GM23248 (cell line): ENCODE measurements at regions not wholly inside any gene's neighbourhood (a gene's known extent, or its start where the extent isn't known, plus 50 kb on each side); places are given as distances from the start of the nearest gene placed in this dataset.

ENCODE experiments used
- DNase-seq: peaks from one replicate; pipeline ENCODE4 v3.0.0-alpha.2; 2015
- H2AFZ ChIP-seq: fragments of 200-600 bp; sonication (generic); 2 replicates; pipeline ENCODE4 v1.6.1; 2016; ENCODE audit warnings: antibody characterized with exemption
- H3F3A ChIP-seq: fragments of 200-600 bp; sonication (generic); 2 replicates; pipeline ENCODE4 v1.6.1; 2016; ENCODE audit warnings: mild to moderate bottlenecking, antibody characterized with exemption, mixed run types; ENCODE audit not compliant: insufficient read depth
- H3K27ac ChIP-seq: fragments of 200-600 bp; sonication (generic); 2 replicates; pipeline ENCODE4 v1.5.1; 2016; ENCODE audit warnings: mild to moderate bottlenecking
- H3K27me3 ChIP-seq: fragments of 200-600 bp; sonication (generic); replicated peaks from 2 replicates; pipeline ENCODE4 v1.6.1; 2016; ENCODE audit warnings: mild to moderate bottlenecking; ENCODE audit not compliant: insufficient read depth
- H3K36me3 ChIP-seq: fragments of 200-600 bp; sonication (generic); 2 replicates; pipeline ENCODE4 v1.6.1; 2016; ENCODE audit warnings: low read depth, mild to moderate bottlenecking
- H3K4me1 ChIP-seq: fragments of 200-600 bp; sonication (generic); 2 replicates; pipeline ENCODE4 v1.6.1; 2016; ENCODE audit warnings: mild to moderate bottlenecking; ENCODE audit not compliant: insufficient read depth
- H3K4me2 ChIP-seq: fragments of 200-600 bp; sonication (generic); one replicate; pipeline ENCODE4 v1.6.1; 2016; ENCODE audit warnings: mild to moderate bottlenecking; ENCODE audit not compliant: unreplicated experiment
- H3K4me3 ChIP-seq: fragments of 200-600 bp; sonication (generic); 2 replicates; pipeline ENCODE4 v1.5.1; 2016; ENCODE audit warnings: mild to moderate bottlenecking
- H3K79me2 ChIP-seq: fragments of 200-600 bp; sonication (generic); 2 replicates; pipeline ENCODE4 v1.6.1; 2016; ENCODE audit warnings: mild to moderate bottlenecking; ENCODE audit not compliant: insufficient read depth
- H3K9ac ChIP-seq: fragments of 200-600 bp; sonication (generic); 2 replicates; pipeline ENCODE4 v1.6.1; 2016; ENCODE audit warnings: mild to moderate bottlenecking
- H3K9me2 ChIP-seq: fragments of 200-600 bp; sonication (generic); 2 replicates; pipeline ENCODE4 v1.6.1; 2016; ENCODE audit warnings: mixed run types, mild to moderate bottlenecking, moderate library complexity; ENCODE audit not compliant: insufficient read depth
- H3K9me3 ChIP-seq: fragments of 200-600 bp; sonication (generic); one replicate; pipeline ENCODE4 v1.6.1; 2017; ENCODE audit warnings: low read depth
- H4K20me1 ChIP-seq: fragments of 200-600 bp; sonication (generic); 2 replicates; pipeline ENCODE4 v1.6.0; 2016; ENCODE audit not compliant: insufficient read depth
- EZH2 ChIP-seq: fragments of 200-600 bp; sonication (generic); IDR thresholded peaks from 2 replicates; pipeline ENCODE4 v1.6.1; 2018; ENCODE audit warnings: antibody characterized with exemption, mild to moderate bottlenecking; ENCODE audit not compliant: insufficient read depth, poor library complexity, severe bottlenecking
- EZH2phosphoT487 ChIP-seq: fragments of 200-600 bp; sonication (generic); IDR thresholded peaks from 2 replicates; pipeline ENCODE4 v1.6.1; 2018; ENCODE audit warnings: antibody characterized with exemption, moderate library complexity, mild to moderate bottlenecking, low read depth; ENCODE audit not compliant: insufficient read depth
- WGBS, 2 experiments: methylation state at CpG; one replicate each; pipeline ENCODE4 v1.1.6; 2015 to 2017; ENCODE audit warnings: low lambda C conversion rate in 2 of 2, low coverage in 1 of 2; ENCODE audit errors: missing lambda C conversion rate in 2 of 2; 5-methylcytosine and 5-hydroxymethylcytosine counted together
- in situ Hi-C: fragments of 300-500 bp; cut with MboI; formaldehyde crosslinking; loops from 2 replicates; pipeline ENCODE4 v1.15.0; 2020

DNA sequence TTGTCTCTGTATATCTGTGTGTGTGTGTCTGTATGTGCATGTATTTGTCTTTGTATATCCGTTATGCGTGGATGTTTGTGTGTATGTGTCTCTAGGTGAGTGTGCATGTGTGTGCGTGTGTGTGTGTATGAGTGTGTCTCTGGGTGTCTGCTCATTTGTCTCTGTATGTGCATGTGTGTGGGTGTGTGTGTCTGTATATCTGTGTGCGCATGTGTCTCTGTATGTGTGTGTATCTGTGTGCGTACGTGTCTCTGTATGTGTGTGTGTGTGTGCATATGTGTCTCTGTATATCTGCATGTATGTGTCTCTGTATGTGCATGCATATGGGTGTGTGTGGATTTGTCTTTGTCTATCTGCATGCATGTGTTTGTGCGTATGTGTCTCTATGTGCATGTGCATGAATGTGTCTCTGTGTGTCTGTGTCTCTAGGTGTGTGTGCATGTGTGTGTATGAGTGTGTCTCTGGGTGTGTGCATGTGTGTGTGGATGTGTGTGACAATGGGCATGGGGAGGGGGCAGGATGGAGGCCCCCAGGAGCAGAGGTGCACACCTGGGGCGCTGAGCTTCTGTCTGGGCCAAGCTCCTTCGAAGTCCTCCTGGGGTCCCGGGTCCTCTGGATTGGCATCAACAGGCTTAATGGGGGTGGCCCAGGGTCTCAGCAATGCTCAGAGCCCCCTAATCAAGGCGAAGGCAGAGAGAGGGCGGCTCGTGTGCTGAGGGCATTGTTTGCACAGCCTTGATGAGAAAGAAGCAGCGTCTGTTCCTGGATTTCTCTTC lies 373.4 kb upstream of the IRX4 start:
- DNase-seq, result no peak
- in situ Hi-C loops, result no loop called here
- Histone ChIP-seq H3K36me3 (no peaks in the 10 kb centered on the region), H3K4me2 (no peak overlapping the region), H3K27me3 (no peaks in the 10 kb centered on the region), H2AFZ (no peak overlapping the region), H3K9me2 (no peaks in the 10 kb centered on the region), H3K79me2 (no peaks in the 10 kb centered on the region), H3K4me3 (no peak overlapping the region), H3F3A (no peaks in the 10 kb centered on the region), H3K9me3 (no peaks in the 10 kb centered on the region), H3K9ac (no peak overlapping the region), H3K27ac (no peak overlapping the region), H3K4me1 (no peaks in the 10 kb centered on the region), H4K20me1 (no peaks in the 10 kb centered on the region)
- WGBS, 2 experiments, result 61 to 68% methylated on average over 14 of the region's 14 CpGs
- TF ChIP-seq EZH2phosphoT487 (no peak), EZH2 (no peak)

GRCh38 chr5:2254880-2255750 lies 372.4 kb upstream of the IRX4 start:
- H3K79me2 ChIP-seq, result no peaks in the 10 kb centered on the region
- no peaks in the 10 kb centered on the region for H3K4me1 ChIP-seq
- H3K9me3 ChIP-seq, result no peaks in the 10 kb centered on the region
- H2AFZ ChIP-seq, result no peak overlapping the region
- no peaks in the 10 kb centered on the region for H3K9me2 ChIP-seq
- no peak overlapping the region for H3K27ac ChIP-seq
- WGBS, 2 experiments, result 63 to 66% methylated on average over 21 to 22 of the region's 22 CpGs
- no peak for TF ChIP-seq EZH2phosphoT487
- no peak for TF ChIP-seq EZH2
- no peaks in the 10 kb centered on the region for H4K20me1 ChIP-seq
- H3F3A ChIP-seq, result no peaks in the 10 kb centered on the region
- H3K27me3 ChIP-seq, result no peaks in the 10 kb centered on the region
- H3K36me3 ChIP-seq, result no peaks in the 10 kb centered on the region
- in situ Hi-C loops, result no loop called here
- H3K4me3 ChIP-seq, result no peak overlapping the region
- H3K9ac ChIP-seq, result no peak overlapping the region
- no peak for DNase-seq
- H3K4me2 ChIP-seq, result no peak overlapping the region

DNA sequence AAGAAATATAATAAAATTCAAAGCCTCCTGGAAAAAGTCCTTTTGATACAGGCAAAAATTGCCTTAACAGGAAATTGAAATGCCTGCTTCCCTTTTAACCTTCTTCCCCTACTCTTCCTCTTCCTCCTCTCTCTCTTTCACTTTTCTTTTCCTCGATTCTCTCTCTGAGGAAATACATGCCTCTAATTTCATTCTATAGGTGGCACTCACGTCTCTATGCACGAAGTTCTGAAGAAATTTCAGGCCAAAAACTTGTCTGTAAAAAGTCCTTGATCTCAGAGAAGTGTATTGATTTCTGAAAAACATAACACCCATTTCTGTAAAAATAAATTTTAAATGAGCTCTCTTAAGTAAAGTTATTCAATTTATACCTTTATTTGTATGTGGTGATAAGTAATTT lies 371.7 kb upstream of the IRX4 start:
- Histone ChIP-seq H3K36me3 (no peaks in the 10 kb centered on the region), H3K9me3 (no peaks in the 10 kb centered on the region), H3K27ac (no peak overlapping the region), H2AFZ (no peak overlapping the region), H3F3A (no peaks in the 10 kb centered on the region), H3K4me2 (no peak overlapping the region), H3K4me1 (no peaks in the 10 kb centered on the region), H3K9ac (no peak overlapping the region), H4K20me1 (no peaks in the 10 kb centered on the region), H3K9me2 (no peaks in the 10 kb centered on the region), H3K79me2 (no peaks in the 10 kb centered on the region), H3K27me3 (no peaks in the 10 kb centered on the region), H3K4me3 (no peak overlapping the region)
- WGBS, 2 experiments, result 10 to 14% methylated on average over 3 of the region's 3 CpGs
- in situ Hi-C loops, result no loop called here
- TF ChIP-seq EZH2, result no peak
- TF ChIP-seq EZH2phosphoT487, result no peak
- DNase-seq, result no peak

- Histone ChIP-seq H3K27ac (no peak overlapping the region), H3K9me3 (no peaks in the 10 kb centered on the region), H3K27me3 (no peaks in the 10 kb centered on the region), H3K4me1 (no peaks in the 10 kb centered on the region), H2AFZ (no peak overlapping the region), H3K36me3 (no peaks in the 10 kb centered on the region), H3K9ac (no peak overlapping the region), H3K4me2 (no peak overlapping the region), H3K9me2 (no peaks in the 10 kb centered on the region), H3K79me2 (no peaks in the 10 kb centered on the region), H4K20me1 (no peaks in the 10 kb centered on the region), H3K4me3 (no peak overlapping the region), H3F3A (no peaks in the 10 kb centered on the region)
- in situ Hi-C loops, result no loop called here
- no peak for TF ChIP-seq EZH2
- TF ChIP-seq EZH2phosphoT487, result no peak
- 60 to 62% methylated on average over 19 of the region's 19 CpGs for WGBS, 2 experiments
- DNase-seq, result no peak
Measured at GRCh38 chr5:2253040-2253975, 370.6 kb upstream of the IRX4 start.
